ENCODE measurements at regions not wholly inside any gene's neighbourhood (a gene's known extent, or its start where the extent isn't known, plus 50 kb on each side); places are given as distances from the start of the nearest gene placed in this dataset.
"Not testable (repeated sequence)": the region's sequence is repeated elsewhere in the genome, so short reads cannot be mapped to it uniquely, and the experiment has no call there.

DNA sequence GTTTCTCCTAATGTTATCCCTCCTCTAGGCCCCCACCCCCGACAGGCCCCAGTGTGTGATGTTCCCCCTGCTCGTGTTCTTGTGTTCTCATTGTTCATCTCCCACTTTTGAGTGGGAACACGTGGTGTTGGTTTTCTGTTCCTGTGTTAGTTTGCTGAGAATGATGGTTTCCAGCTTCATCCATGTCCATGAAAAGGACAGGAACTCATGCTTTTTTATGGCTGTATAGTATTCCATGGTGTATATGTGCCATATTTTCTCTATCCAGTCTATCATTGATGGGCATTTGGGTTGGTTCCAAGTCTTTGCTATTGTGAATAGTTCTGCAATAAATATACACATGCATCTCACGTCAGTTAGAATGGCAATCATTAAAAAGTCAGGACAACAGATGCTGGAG lies 305.9 kb downstream of the MED10 start:
- DNase-seq, POLR2A ChIA-PET: not testable (repeated sequence)

DNA sequence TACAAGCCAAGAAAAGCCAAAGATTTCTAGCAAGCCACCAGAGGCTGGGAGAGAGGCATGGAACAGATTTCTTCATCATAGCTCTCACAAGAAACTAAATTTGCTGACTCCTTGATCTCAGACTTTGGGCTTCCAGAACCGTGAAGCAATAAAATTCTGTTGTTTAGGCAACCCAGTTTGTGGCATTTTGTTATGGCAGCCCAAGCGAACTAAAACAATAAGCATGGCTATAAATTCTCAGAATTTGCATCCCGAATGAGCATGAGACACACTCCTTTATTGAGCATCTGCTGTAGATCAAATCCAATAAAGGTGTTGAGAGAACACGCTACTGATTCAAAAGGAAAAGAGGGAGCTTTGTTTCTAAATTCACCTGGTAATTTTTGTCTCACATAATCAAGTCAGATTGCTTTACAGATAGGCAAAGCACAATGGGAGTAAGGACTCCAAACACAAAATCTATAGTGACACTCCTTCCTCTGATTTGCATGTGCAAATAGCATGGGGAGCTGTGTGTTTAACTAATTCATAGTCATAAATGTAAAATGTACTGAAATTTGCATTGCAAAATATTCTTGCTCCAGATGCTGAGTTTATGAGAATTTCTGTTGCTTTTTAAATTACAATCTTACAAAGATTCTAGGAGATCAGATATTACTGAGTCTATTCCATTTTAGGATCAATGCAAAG lies 308.7 kb downstream of the MED10 start:
- H3K36me3 Mint-ChIP-seq: no peaks in the 10 kb centered on the region
- H3K27ac ChIP-seq (ENCODE audit: low read depth, low read length): no peak overlapping the region

More for the DNA sequence above, 305.9 kb downstream of the MED10 start:
- H3K4me3 ChIP-seq (ENCODE audit: low read length); H3K9me3 ChIP-seq (ENCODE audit: control insufficient read depth in 2 of 3, low read length in 3 of 3); H3K4me3 Mint-ChIP-seq; H3K27ac ChIP-seq (ENCODE audit: low read depth, low read length); CTCF ChIA-PET; H3K36me3 Mint-ChIP-seq; H3K27me3 Mint-ChIP-seq; H3K4me1 ChIP-seq (ENCODE audit: control insufficient read depth in 2 of 2, insufficient read depth in 2 of 2, low read length in 2 of 2); H3K4me1 Mint-ChIP-seq; H3K36me3 ChIP-seq (ENCODE audit: control insufficient read depth in 2 of 3, insufficient read depth in 3 of 3, low read length in 3 of 3); H3K27ac Mint-ChIP-seq; intact Hi-C loops (cut with micrococcal nuclease); ATAC-seq; H3K9me3 Mint-ChIP-seq; H3K27me3 ChIP-seq (ENCODE audit: control insufficient read depth in 2 of 2, insufficient read depth in 2 of 2, low read length in 2 of 2): not testable (repeated sequence)

DNA sequence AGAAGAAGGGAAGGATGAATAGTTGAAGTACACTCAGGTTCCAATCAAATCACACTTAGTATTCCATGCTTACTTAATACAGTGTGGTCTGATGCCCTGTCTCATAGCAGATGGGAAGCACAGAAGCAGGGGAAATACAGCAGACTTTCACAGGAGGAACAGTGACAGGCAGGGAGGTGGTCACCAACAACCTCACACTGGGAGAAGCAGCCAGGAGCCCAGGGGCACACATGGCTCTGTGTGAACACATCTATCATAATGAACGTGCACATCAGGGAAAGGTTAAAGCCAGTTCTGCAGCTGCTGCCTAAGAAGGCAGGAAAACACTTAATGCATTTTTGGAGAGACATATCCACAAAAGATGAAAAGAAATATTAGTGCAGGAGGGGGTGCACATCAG lies 312.3 kb downstream of the MED10 start:
- ATAC-seq (no peak), DNase-seq (no peak)
- no peaks in the 10 kb centered on the region for H3K4me1 ChIP-seq (ENCODE audit: control insufficient read depth in 2 of 2, insufficient read depth in 2 of 2, low read length in 2 of 2)
- Mint-ChIP-seq H3K4me3 (no peak overlapping the region), H3K36me3 (no peaks in the 10 kb centered on the region), H3K4me1 (no peaks in the 10 kb centered on the region), H3K9me3 (peaks cover 0 to 5% (median 0%) of the 10 kb centered on the region in 11 donors), H3K27me3 (peaks cover 0 to 11% (median 5%) of the 10 kb centered on the region in 5 donors), H3K27ac (no peak overlapping the region)
- H3K36me3 ChIP-seq (ENCODE audit: control insufficient read depth in 2 of 3, insufficient read depth in 3 of 3, low read length in 3 of 3): no peaks in the 10 kb centered on the region
- ChIA-PET POLR2A (no interaction called here), CTCF (no interaction called here)
- no peak overlapping the region for H3K27ac ChIP-seq (ENCODE audit: low read depth, low read length)
- H3K9me3 ChIP-seq (ENCODE audit: control insufficient read depth in 2 of 3, low read length in 3 of 3): no peaks in the 10 kb centered on the region
- intact Hi-C loops (cut with micrococcal nuclease): no loop called here
- H3K27me3 ChIP-seq (ENCODE audit: control insufficient read depth in 2 of 2, insufficient read depth in 2 of 2, low read length in 2 of 2): no peaks in the 10 kb centered on the region
- H3K4me3 ChIP-seq (ENCODE audit: low read length): no peak overlapping the region

More for the DNA sequence above, 308.7 kb downstream of the MED10 start:
- H3K9me3 Mint-ChIP-seq: peaks cover 0 to 9% (median 0%) of the 10 kb centered on the region in 11 donors
- H3K4me3 ChIP-seq (ENCODE audit: low read length): no peak overlapping the region
- ChIA-PET CTCF (no interaction called here), POLR2A (no interaction called here)
- H3K27me3 Mint-ChIP-seq: peaks cover 2 to 7% (median 5%) of the 10 kb centered on the region in 5 donors
- H3K4me1 Mint-ChIP-seq: no peaks in the 10 kb centered on the region
- no peak overlapping the region for H3K4me3 Mint-ChIP-seq
- no peaks in the 10 kb centered on the region for H3K36me3 ChIP-seq (ENCODE audit: control insufficient read depth in 2 of 3, insufficient read depth in 3 of 3, low read length in 3 of 3)
- no peak overlapping the region for H3K27ac Mint-ChIP-seq
- no peak for ATAC-seq
- intact Hi-C loops (cut with micrococcal nuclease): no loop called here
- no peaks in the 10 kb centered on the region for H3K9me3 ChIP-seq (ENCODE audit: control insufficient read depth in 2 of 3, low read length in 3 of 3)
- no peaks in the 10 kb centered on the region for H3K4me1 ChIP-seq (ENCODE audit: control insufficient read depth in 2 of 2, insufficient read depth in 2 of 2, low read length in 2 of 2)
- no peaks in the 10 kb centered on the region for H3K27me3 ChIP-seq (ENCODE audit: control insufficient read depth in 2 of 2, insufficient read depth in 2 of 2, low read length in 2 of 2)
- DNase-seq: no peak

GRCh38 chr5:6059137-6059800 lies 319.1 kb downstream of the MED10 start:
- Mint-ChIP-seq H3K9me3 (peaks cover 0 to 10% (median 0%) of the 10 kb centered on the region in 11 donors), H3K36me3 (no peaks in the 10 kb centered on the region), H3K27ac (no peak overlapping the region), H3K4me1 (no peaks in the 10 kb centered on the region), H3K4me3 (no peak overlapping the region), H3K27me3 (peaks cover 0 to 12% (median 4%) of the 10 kb centered on the region in 5 donors)
- H3K9me3 ChIP-seq (ENCODE audit: control insufficient read depth in 2 of 3, low read length in 3 of 3): no peaks in the 10 kb centered on the region
- ATAC-seq: no peak
- no peaks in the 10 kb centered on the region for H3K4me1 ChIP-seq (ENCODE audit: control insufficient read depth in 2 of 2, insufficient read depth in 2 of 2, low read length in 2 of 2)
- no peak overlapping the region for H3K4me3 ChIP-seq (ENCODE audit: low read length)
- H3K27me3 ChIP-seq (ENCODE audit: control insufficient read depth in 2 of 2, insufficient read depth in 2 of 2, low read length in 2 of 2): peaks cover 0 to 3% of the 10 kb centered on the region in 2 donors
- no peaks in the 10 kb centered on the region for H3K36me3 ChIP-seq (ENCODE audit: control insufficient read depth in 2 of 3, insufficient read depth in 3 of 3, low read length in 3 of 3)
- ChIA-PET CTCF (no interaction called here), POLR2A (no interaction called here)
- no peak for DNase-seq
- intact Hi-C loops (cut with micrococcal nuclease): no loop called here
- H3K27ac ChIP-seq (ENCODE audit: low read depth, low read length): no peak overlapping the region

- no peak overlapping the region for H3K4me3 ChIP-seq (ENCODE audit: low read length)
- ChIA-PET CTCF (no interaction called here), POLR2A (no interaction called here)
- ATAC-seq (no peak), DNase-seq (no peak)
- intact Hi-C loops (cut with micrococcal nuclease): no loop called here
- no peak overlapping the region for H3K4me3 Mint-ChIP-seq
- H3K27me3 Mint-ChIP-seq: peaks cover 0 to 13% (median 5%) of the 10 kb centered on the region in 5 donors
- H3K36me3 ChIP-seq (ENCODE audit: control insufficient read depth in 2 of 3, insufficient read depth in 3 of 3, low read length in 3 of 3): no peaks in the 10 kb centered on the region
- no peaks in the 10 kb centered on the region for H3K4me1 ChIP-seq (ENCODE audit: control insufficient read depth in 2 of 2, insufficient read depth in 2 of 2, low read length in 2 of 2)
- H3K9me3 Mint-ChIP-seq: peaks cover 0 to 10% (median 0%) of the 10 kb centered on the region in 11 donors
- peaks cover 0 to 3% of the 10 kb centered on the region in 2 donors for H3K27me3 ChIP-seq (ENCODE audit: control insufficient read depth in 2 of 2, insufficient read depth in 2 of 2, low read length in 2 of 2)
- H3K4me1 Mint-ChIP-seq: no peaks in the 10 kb centered on the region
- H3K27ac ChIP-seq (ENCODE audit: low read depth, low read length): no peak overlapping the region
- no peak overlapping the region for H3K27ac Mint-ChIP-seq
- H3K36me3 Mint-ChIP-seq: no peaks in the 10 kb centered on the region
- H3K9me3 ChIP-seq (ENCODE audit: control insufficient read depth in 2 of 3, low read length in 3 of 3): no peaks in the 10 kb centered on the region
Measured at GRCh38 chr5:6058055-6058715, 320.2 kb downstream of the MED10 start.

DNA sequence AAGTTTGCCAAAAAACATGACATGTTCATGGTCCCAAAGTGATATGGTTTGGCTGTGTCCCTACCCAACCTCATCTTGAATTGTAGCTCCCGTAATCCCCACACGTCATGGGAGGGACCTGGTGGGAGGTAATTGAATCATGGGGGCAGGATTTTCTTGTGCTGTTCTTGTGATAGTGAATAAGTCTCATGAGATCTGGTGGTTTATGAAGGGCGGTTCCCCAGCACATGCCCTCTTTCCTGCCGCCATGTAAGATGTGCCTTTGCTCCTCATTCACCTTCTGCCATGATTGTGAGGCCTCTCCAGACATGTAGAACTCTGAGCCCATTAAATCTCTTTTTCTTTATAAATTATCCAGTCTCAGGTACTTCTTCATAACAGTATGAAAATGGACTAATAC lies 322.1 kb downstream of the MED10 start:
- Mint-ChIP-seq H3K4me1 (no peaks in the 10 kb centered on the region), H3K9me3 (peaks cover 0 to 10% (median 0%) of the 10 kb centered on the region in 11 donors), H3K36me3 (no peaks in the 10 kb centered on the region), H3K27me3 (peaks cover 0 to 17% (median 3%) of the 10 kb centered on the region in 5 donors), H3K27ac (no peak overlapping the region), H3K4me3 (no peak overlapping the region)
- ATAC-seq (no peak), DNase-seq (no peak)
- intact Hi-C loops (cut with micrococcal nuclease): no loop called here
- H3K27ac ChIP-seq (ENCODE audit: low read depth, low read length): no peak overlapping the region
- H3K9me3 ChIP-seq (ENCODE audit: control insufficient read depth in 2 of 3, low read length in 3 of 3): no peaks in the 10 kb centered on the region
- peaks cover 0 to 3% of the 10 kb centered on the region in 2 donors for H3K27me3 ChIP-seq (ENCODE audit: control insufficient read depth in 2 of 2, insufficient read depth in 2 of 2, low read length in 2 of 2)
- ChIA-PET POLR2A (no interaction called here), CTCF (no interaction called here)
- no peaks in the 10 kb centered on the region for H3K36me3 ChIP-seq (ENCODE audit: control insufficient read depth in 2 of 3, insufficient read depth in 3 of 3, low read length in 3 of 3)
- no peak overlapping the region for H3K4me3 ChIP-seq (ENCODE audit: low read length)
- no peaks in the 10 kb centered on the region for H3K4me1 ChIP-seq (ENCODE audit: control insufficient read depth in 2 of 2, insufficient read depth in 2 of 2, low read length in 2 of 2)

All from naive thymus-derived CD4-positive, alpha-beta T cell (primary cell).